ENCODE measurements at regions not wholly inside any gene's neighbourhood (a gene's known extent, or its start where the extent isn't known, plus 50 kb on each side); places are given as distances from the start of the nearest gene placed in this dataset.
A peak's percentile ranks its signal among the peaks of the same experiment; 100 is the strongest.

- Histone ChIP-seq H3K27ac (ENCODE audit: low read depth, low read length) (peak overlapping the region; percentile 65), H2AFZ (ENCODE audit: low read length) (no peak overlapping the region), H3K79me2 (ENCODE audit: insufficient read depth, low read length) (no peaks in the 10 kb centered on the region), H3K27me3 (ENCODE audit: insufficient read depth, low read length) (no peaks in the 10 kb centered on the region), H3K4me2 (ENCODE audit: insufficient read depth, low read length) (peak overlapping the region; percentile 23), H3K4me1 (ENCODE audit: insufficient read depth, low read length) (peaks cover 62% of the 10 kb centered on the region), H3K36me3 (ENCODE audit: insufficient read depth, low read length) (no peaks in the 10 kb centered on the region), H4K20me1 (ENCODE audit: insufficient read depth, low read length) (no peaks in the 10 kb centered on the region), H3K4me3 (ENCODE audit: insufficient read depth, low read length) (no peak overlapping the region), H3K9me3 (ENCODE audit: low read depth, low read length) (no peaks in the 10 kb centered on the region)
- no peak for TF ChIP-seq CTCF (IDR thresholded peaks at IDR 0.05; ENCODE audit: extremely low read depth, low read depth, low read length)
- DNase-seq (ENCODE audit: insufficient read length, low spot score, missing footprints), result no peak
These were observed 189.0 kb upstream of the CDKN3 start for GRCh38 chr14:54207476-54208462.

GRCh38 chr14:54208751-54209150 lies 188.1 kb upstream of the CDKN3 start:
- DNase-seq (ENCODE audit: insufficient read length, low spot score, missing footprints), result no peak
- H3K27ac ChIP-seq (ENCODE audit: low read depth, low read length), result no peak overlapping the region
- peaks cover 62% of the 10 kb centered on the region for H3K4me1 ChIP-seq (ENCODE audit: insufficient read depth, low read length)
- no peaks in the 10 kb centered on the region for H4K20me1 ChIP-seq (ENCODE audit: insufficient read depth, low read length)
- no peaks in the 10 kb centered on the region for H3K9me3 ChIP-seq (ENCODE audit: low read depth, low read length)
- H3K79me2 ChIP-seq (ENCODE audit: insufficient read depth, low read length), result no peaks in the 10 kb centered on the region
- no peak overlapping the region for H3K4me3 ChIP-seq (ENCODE audit: insufficient read depth, low read length)
- H3K27me3 ChIP-seq (ENCODE audit: insufficient read depth, low read length), result no peaks in the 10 kb centered on the region
- H3K36me3 ChIP-seq (ENCODE audit: insufficient read depth, low read length), result no peaks in the 10 kb centered on the region
- TF ChIP-seq CTCF (IDR thresholded peaks at IDR 0.05; ENCODE audit: extremely low read depth, low read depth, low read length), result no peak
- no peak overlapping the region for H2AFZ ChIP-seq (ENCODE audit: low read length)
- no peak overlapping the region for H3K4me2 ChIP-seq (ENCODE audit: insufficient read depth, low read length)

- Histone ChIP-seq H3K79me2 (ENCODE audit: insufficient read depth, low read length) (no peaks in the 10 kb centered on the region), H3K36me3 (ENCODE audit: insufficient read depth, low read length) (no peaks in the 10 kb centered on the region), H3K27me3 (ENCODE audit: insufficient read depth, low read length) (no peaks in the 10 kb centered on the region), H3K9me3 (ENCODE audit: low read depth, low read length) (no peaks in the 10 kb centered on the region), H3K4me1 (ENCODE audit: insufficient read depth, low read length) (peaks cover 62% of the 10 kb centered on the region), H2AFZ (ENCODE audit: low read length) (no peak overlapping the region), H3K4me3 (ENCODE audit: insufficient read depth, low read length) (no peak overlapping the region), H3K27ac (ENCODE audit: low read depth, low read length) (peak overlapping the region; percentile 94), H3K4me2 (ENCODE audit: insufficient read depth, low read length) (peak overlapping the region; percentile 35), H4K20me1 (ENCODE audit: insufficient read depth, low read length) (no peaks in the 10 kb centered on the region)
- no peak for TF ChIP-seq CTCF (IDR thresholded peaks at IDR 0.05; ENCODE audit: extremely low read depth, low read depth, low read length)
- no peak for DNase-seq (ENCODE audit: insufficient read length, low spot score, missing footprints)
These were observed 187.1 kb upstream of the CDKN3 start for GRCh38 chr14:54209511-54210250.
